HL-60 (cell line): ENCODE measurements at regions not wholly inside any gene's neighbourhood (a gene's known extent, or its start where the extent isn't known, plus 50 kb on each side); places are given as distances from the start of the nearest gene placed in this dataset.

Source experiments
- DNase-seq, 2 experiments: peaks; one replicate each; pipeline ENCODE4 v3.0.0-alpha.2; 2010 to 2020; ENCODE audit warnings: low read depth in 1 of 2, low spot score in 1 of 2
- H3K27ac ChIP-seq: fragments of 250-450 bp; sonication (Bioruptor Pico); replicated peaks from 2 replicates; pipeline ENCODE4 v1.5.1; 2020; ENCODE audit warnings: mild to moderate bottlenecking, moderate library complexity
- H3K27me3 ChIP-seq: fragments of 250-450 bp; sonication (Bioruptor Pico); 2 replicates; pipeline ENCODE4 v1.5.1; 2021; ENCODE audit warnings: mild to moderate bottlenecking, moderate library complexity; ENCODE audit not compliant: insufficient read depth, poor library complexity, severe bottlenecking
- H3K4me3 ChIP-seq: replicated peaks from 2 replicates; pipeline ENCODE4 v1.5.1; 2011; ENCODE audit warnings: mild to moderate bottlenecking, control low read depth, low read length; ENCODE audit not compliant: insufficient read depth
- GABPA ChIP-seq: IDR thresholded peaks from 2 replicates; pipeline ENCODE4 v1.6.1; 2012; ENCODE audit warnings: low read depth
- POLR2AphosphoS5 ChIP-seq: IDR thresholded peaks from 2 replicates; pipeline ENCODE4 v1.6.1; 2012; ENCODE audit warnings: low read depth
- SPI1 ChIP-seq: IDR thresholded peaks from 2 replicates; pipeline ENCODE4 v1.6.1; 2012; ENCODE audit warnings: low read depth, mild to moderate bottlenecking, borderline replicate concordance
- TF ChIP-seq, protein P1 (sequence below): IDR thresholded peaks from one replicate; pipeline ENCODE4 v1.5.1; 2011; ENCODE audit warnings: low read length, control low read depth, inconsistent platforms; ENCODE audit not compliant: insufficient read depth
- TF ChIP-seq, protein P2 (sequence below): IDR thresholded peaks from 2 replicates; pipeline ENCODE4 v1.6.1; 2012; ENCODE audit warnings: low read depth; ENCODE audit not compliant: insufficient replicate concordance

DNA sequence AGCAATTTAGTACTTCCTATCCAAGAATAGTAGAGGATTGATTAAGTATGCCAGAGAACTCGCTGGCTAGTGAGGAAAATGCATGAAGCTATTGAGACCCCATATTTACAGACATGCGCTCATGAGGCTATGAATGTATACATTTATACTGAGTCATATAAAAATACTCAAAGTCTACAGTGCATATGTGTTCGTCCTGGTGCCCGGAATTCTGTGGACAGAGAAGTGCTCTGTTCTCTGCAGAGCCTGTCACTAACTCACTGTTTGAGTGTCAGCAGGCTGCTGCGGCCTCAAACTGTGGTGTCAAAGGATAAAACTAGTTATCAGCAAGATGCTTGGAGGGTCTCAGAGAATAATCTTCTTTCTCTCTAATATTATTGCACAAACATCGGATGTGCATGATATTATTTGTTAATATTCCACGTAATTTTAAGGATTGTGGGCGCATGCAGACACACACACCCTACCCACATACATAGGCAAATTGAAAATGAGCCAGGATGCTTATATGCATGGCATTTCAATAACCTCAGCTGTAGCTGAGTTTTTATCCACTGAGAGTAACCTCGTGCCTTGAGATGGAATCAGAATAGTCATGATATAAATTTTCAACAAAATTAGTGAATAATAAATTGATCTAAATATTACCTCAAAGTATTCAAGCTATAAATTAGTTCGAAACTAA lies 50.0 kb upstream of the TSC22D2 start:
- Histone ChIP-seq H3K27me3 (no peaks in the 10 kb centered on the region), H3K27ac (no peak overlapping the region), H3K4me3 (no peak overlapping the region)
- TF ChIP-seq SPI1 (no peak), GABPA (no peak), POLR2AphosphoS5 (no peak)
- TF ChIP-seq, protein P1, sequence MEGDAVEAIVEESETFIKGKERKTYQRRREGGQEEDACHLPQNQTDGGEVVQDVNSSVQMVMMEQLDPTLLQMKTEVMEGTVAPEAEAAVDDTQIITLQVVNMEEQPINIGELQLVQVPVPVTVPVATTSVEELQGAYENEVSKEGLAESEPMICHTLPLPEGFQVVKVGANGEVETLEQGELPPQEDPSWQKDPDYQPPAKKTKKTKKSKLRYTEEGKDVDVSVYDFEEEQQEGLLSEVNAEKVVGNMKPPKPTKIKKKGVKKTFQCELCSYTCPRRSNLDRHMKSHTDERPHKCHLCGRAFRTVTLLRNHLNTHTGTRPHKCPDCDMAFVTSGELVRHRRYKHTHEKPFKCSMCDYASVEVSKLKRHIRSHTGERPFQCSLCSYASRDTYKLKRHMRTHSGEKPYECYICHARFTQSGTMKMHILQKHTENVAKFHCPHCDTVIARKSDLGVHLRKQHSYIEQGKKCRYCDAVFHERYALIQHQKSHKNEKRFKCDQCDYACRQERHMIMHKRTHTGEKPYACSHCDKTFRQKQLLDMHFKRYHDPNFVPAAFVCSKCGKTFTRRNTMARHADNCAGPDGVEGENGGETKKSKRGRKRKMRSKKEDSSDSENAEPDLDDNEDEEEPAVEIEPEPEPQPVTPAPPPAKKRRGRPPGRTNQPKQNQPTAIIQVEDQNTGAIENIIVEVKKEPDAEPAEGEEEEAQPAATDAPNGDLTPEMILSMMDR, result no peak
- TF ChIP-seq, protein P2, sequence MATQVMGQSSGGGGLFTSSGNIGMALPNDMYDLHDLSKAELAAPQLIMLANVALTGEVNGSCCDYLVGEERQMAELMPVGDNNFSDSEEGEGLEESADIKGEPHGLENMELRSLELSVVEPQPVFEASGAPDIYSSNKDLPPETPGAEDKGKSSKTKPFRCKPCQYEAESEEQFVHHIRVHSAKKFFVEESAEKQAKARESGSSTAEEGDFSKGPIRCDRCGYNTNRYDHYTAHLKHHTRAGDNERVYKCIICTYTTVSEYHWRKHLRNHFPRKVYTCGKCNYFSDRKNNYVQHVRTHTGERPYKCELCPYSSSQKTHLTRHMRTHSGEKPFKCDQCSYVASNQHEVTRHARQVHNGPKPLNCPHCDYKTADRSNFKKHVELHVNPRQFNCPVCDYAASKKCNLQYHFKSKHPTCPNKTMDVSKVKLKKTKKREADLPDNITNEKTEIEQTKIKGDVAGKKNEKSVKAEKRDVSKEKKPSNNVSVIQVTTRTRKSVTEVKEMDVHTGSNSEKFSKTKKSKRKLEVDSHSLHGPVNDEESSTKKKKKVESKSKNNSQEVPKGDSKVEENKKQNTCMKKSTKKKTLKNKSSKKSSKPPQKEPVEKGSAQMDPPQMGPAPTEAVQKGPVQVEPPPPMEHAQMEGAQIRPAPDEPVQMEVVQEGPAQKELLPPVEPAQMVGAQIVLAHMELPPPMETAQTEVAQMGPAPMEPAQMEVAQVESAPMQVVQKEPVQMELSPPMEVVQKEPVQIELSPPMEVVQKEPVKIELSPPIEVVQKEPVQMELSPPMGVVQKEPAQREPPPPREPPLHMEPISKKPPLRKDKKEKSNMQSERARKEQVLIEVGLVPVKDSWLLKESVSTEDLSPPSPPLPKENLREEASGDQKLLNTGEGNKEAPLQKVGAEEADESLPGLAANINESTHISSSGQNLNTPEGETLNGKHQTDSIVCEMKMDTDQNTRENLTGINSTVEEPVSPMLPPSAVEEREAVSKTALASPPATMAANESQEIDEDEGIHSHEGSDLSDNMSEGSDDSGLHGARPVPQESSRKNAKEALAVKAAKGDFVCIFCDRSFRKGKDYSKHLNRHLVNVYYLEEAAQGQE, result no peak
- no peak for DNase-seq

DNA sequence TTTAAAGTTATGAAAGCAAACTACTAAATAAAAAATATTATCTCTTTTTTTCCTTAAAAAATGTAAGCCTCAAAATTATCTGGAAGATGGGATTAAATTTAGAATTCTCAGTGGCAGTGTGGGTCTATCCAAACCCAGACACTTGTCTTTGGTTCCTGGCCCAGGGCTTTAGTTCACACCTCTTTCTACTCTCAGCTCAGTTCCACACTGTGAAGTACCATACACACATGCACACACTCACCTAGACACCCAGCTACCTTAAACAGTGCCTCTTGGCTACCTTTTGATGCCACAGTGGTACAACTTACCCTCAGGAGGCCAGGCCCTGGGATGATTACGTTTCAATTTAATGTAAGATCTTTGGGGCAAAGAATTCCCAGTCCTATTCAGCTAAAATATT lies 51.0 kb upstream of the TSC22D2 start:
- TF ChIP-seq, protein P1, result no peak
- TF ChIP-seq GABPA (no peak), SPI1 (no peak), POLR2AphosphoS5 (no peak)
- TF ChIP-seq, protein P2, result no peak
- DNase-seq, result no peak

DNA sequence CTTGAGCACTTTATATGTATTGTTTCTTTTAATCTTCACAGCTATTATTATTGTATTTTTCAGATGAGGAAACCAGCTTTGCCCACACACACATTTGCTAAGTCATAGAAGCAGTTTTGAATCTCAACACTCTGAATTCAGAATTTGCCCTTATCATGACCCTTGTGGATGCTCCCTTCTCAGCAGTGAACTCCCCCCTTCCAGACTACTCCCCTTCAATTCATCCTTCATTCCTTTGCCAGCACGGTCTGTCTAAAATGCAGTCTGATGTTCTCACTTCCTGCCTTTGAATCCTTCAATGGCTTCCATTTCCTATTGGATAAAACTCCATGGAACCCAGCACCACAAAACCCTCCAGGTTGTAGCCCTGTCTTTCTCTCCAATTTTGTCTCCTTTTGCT lies 52.5 kb upstream of the TSC22D2 start:
- no peak for DNase-seq
- TF ChIP-seq, protein P2, result no peak
- TF ChIP-seq SPI1, result no peak
- no peak for TF ChIP-seq POLR2AphosphoS5
- TF ChIP-seq, protein P1, result no peak
- TF ChIP-seq GABPA, result no peak
- no peak overlapping the region for H3K4me3 ChIP-seq
- no peak overlapping the region for H3K27ac ChIP-seq
- H3K27me3 ChIP-seq, result no peaks in the 10 kb centered on the region

More for the DNA sequence above, 51.0 kb upstream of the TSC22D2 start:
- Histone ChIP-seq H3K27ac (no peak overlapping the region), H3K4me3 (no peak overlapping the region), H3K27me3 (no peaks in the 10 kb centered on the region)
